Activated naive CD8-positive, alpha-beta T cell treated with anti-CD3 and anti-CD28 coated beads for 36 hours (primary cell): ENCODE measurements at regions not wholly inside any gene's neighbourhood (a gene's known extent, or its start where the extent isn't known, plus 50 kb on each side); places are given as distances from the start of the nearest gene placed in this dataset.

ENCODE experiments used
- DNase-seq: peaks from one replicate; pipeline ENCODE4 v3.0.0; 2021
- H3K27ac Mint-ChIP-seq: one replicate; pipeline ENCODE4 v1.8.0; 2022; ENCODE audit warnings: mild to moderate bottlenecking, moderate library complexity, mixed read lengths
- H3K27me3 Mint-ChIP-seq: one replicate; pipeline ENCODE4 v1.8.0; 2022; ENCODE audit warnings: mild to moderate bottlenecking, mixed read lengths
- H3K36me3 Mint-ChIP-seq: one replicate; pipeline ENCODE4 v1.8.0; 2021; ENCODE audit warnings: mild to moderate bottlenecking, mixed read lengths
- H3K4me1 Mint-ChIP-seq: one replicate; pipeline ENCODE4 v1.8.0; 2021; ENCODE audit warnings: mixed read lengths
- H3K4me3 Mint-ChIP-seq: one replicate; pipeline ENCODE4 v1.8.0; 2022; ENCODE audit warnings: mild to moderate bottlenecking, moderate library complexity, mixed read lengths
- H3K9me3 Mint-ChIP-seq: one replicate; pipeline ENCODE4 v1.8.0; 2022; ENCODE audit warnings: mixed read lengths

GRCh38 chr1:185426848-185427247 lies 109.8 kb upstream of the IVNS1ABP start:
- peaks cover 6% of the 10 kb centered on the region for H3K4me1 Mint-ChIP-seq
- H3K9me3 Mint-ChIP-seq: peaks cover 6% of the 10 kb centered on the region
- DNase-seq: no peak
- no peak overlapping the region for H3K27ac Mint-ChIP-seq
- no peaks in the 10 kb centered on the region for H3K27me3 Mint-ChIP-seq
- H3K36me3 Mint-ChIP-seq: no peaks in the 10 kb centered on the region
- H3K4me3 Mint-ChIP-seq: no peak overlapping the region

GRCh38 chr1:185425163-185425562 lies 108.1 kb upstream of the IVNS1ABP start:
- H3K9me3 Mint-ChIP-seq: peaks cover 6% of the 10 kb centered on the region
- no peaks in the 10 kb centered on the region for H3K27me3 Mint-ChIP-seq
- H3K4me1 Mint-ChIP-seq: peaks cover 23% of the 10 kb centered on the region
- no peak overlapping the region for H3K4me3 Mint-ChIP-seq
- H3K27ac Mint-ChIP-seq: no peak overlapping the region
- no peak for DNase-seq
- H3K36me3 Mint-ChIP-seq: no peaks in the 10 kb centered on the region

DNA sequence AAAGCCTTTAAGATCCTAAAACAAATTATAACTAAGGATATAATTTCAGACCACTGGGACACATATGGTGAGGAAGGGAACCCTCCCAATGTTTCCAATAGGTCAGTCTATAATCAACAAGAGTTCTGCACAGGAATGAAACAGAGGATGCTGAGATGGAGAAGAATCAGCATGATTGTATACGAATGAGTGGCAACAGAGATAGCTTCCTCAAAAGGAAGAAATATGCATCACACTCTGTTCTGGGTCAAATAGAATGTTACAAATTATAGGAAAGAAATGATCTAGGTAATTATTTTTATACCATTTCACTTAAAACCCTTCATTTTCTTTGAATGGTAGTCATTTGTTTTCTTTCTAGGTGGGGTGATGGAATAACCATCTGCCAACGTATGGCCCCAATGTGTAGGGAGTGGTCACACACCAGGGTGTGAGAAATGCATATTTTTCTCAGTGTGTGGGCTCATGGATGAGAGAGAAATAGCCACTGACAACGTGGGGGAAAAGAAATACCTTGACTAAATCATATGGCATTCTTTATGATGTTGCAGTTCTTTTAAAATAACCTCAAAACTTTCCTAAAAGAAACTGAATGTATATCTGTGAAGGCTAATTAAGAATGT lies 104.6 kb upstream of the IVNS1ABP start:
- H3K4me3 Mint-ChIP-seq: no peak overlapping the region
- peak overlapping the region; percentile 62 for H3K27ac Mint-ChIP-seq
- no peaks in the 10 kb centered on the region for H3K27me3 Mint-ChIP-seq
- DNase-seq: no peak
- no peaks in the 10 kb centered on the region for H3K9me3 Mint-ChIP-seq
- no peaks in the 10 kb centered on the region for H3K36me3 Mint-ChIP-seq
- peaks cover 21% of the 10 kb centered on the region for H3K4me1 Mint-ChIP-seq

DNA sequence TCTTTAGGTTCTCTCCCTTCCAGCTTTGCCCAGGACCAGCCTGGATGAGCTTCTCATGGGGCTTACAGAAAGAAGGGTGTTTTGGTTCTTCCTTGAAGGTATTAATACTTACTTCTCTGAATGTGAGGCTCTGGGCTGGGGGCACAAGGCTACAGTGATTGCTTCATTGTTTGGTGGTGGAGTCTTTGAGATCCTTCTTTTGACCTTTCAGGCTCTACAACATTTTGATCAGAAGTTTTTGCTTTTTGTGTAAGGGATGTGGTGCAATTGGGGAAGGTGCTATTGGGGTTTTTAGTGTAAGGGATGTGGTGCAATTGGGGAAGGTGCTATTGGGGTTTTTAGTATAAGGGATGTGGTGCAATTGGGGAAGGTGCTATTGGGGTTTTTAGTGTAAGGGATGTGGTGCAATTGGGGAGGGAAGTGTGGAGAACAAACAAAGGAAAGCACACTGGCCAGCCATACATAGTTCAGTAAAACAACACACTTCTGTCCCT lies 103.6 kb upstream of the IVNS1ABP start:
- no peaks in the 10 kb centered on the region for H3K36me3 Mint-ChIP-seq
- no peaks in the 10 kb centered on the region for H3K27me3 Mint-ChIP-seq
- H3K4me1 Mint-ChIP-seq: peaks cover 21% of the 10 kb centered on the region
- H3K9me3 Mint-ChIP-seq: no peaks in the 10 kb centered on the region
- peak overlapping the region; percentile 3 for H3K4me3 Mint-ChIP-seq
- DNase-seq: no peak
- H3K27ac Mint-ChIP-seq: peak overlapping the region; percentile 70

GRCh38 chr1:185419718-185420117 lies 102.7 kb upstream of the IVNS1ABP start:
- Mint-ChIP-seq H3K9me3 (no peaks in the 10 kb centered on the region), H3K4me1 (peaks cover 20% of the 10 kb centered on the region), H3K4me3 (no peak overlapping the region), H3K27me3 (no peaks in the 10 kb centered on the region), H3K27ac (no peak overlapping the region), H3K36me3 (no peaks in the 10 kb centered on the region)
- DNase-seq: no peak

DNA sequence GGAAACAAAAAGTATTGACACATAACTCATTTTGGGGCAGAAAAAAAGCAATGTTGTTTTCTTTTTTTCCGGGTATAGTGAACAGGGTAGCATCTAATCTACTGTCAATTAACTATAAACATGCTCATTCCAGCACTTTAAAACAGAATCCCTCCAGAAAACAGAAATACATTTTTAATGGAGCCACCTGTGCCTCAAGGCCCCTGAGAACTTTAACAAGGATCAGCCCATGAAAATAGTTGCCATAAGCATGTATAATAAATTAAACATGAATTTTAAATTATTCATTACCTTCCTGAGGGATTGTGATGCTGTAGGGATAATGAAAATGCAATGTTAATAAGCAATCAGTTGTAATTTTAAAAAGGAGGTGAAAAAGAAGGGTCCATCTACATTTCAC lies 101.4 kb upstream of the IVNS1ABP start:
- Mint-ChIP-seq H3K4me3 (no peak overlapping the region), H3K27me3 (no peaks in the 10 kb centered on the region), H3K4me1 (peaks cover 17% of the 10 kb centered on the region), H3K27ac (no peak overlapping the region), H3K9me3 (no peaks in the 10 kb centered on the region), H3K36me3 (no peaks in the 10 kb centered on the region)
- DNase-seq: no peak

DNA sequence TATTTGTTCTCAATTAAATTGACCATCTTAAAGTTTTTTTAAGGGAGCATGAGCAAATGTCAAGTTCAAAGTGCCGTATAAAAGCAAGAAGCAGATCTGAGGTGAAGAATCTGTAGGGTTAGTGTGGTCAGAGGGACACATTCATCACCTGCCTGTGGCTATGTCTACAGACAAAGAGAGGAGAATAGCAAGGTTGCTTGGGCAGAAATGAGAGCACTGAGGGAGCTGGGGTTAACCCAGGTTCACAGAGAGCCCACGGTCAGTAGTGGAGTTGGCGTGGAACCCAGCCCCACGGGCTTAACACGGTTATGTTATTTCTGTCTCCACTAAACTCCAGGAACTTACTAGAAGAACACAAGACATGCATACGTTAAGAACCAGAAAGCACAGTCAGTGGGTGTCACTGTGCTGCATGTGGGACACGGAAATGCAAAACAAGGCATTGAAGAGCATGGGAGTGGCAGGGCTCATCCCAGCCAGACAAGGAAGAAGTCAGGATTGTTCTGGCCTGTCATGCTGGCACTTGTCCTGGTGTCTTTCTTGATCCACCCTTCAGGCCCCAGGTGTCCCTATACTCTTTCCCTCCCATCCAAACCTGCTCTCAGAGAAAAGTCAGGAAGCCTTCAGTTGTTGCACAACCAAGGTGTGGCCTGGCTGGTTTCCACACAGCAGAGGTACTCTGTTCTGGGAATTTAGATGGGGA lies 95.5 kb upstream of the IVNS1ABP start:
- peaks cover 6% of the 10 kb centered on the region for H3K36me3 Mint-ChIP-seq
- no peaks in the 10 kb centered on the region for H3K4me1 Mint-ChIP-seq
- DNase-seq: no peak
- no peaks in the 10 kb centered on the region for H3K27me3 Mint-ChIP-seq
- H3K9me3 Mint-ChIP-seq: peaks cover 1% of the 10 kb centered on the region
- H3K27ac Mint-ChIP-seq: no peak overlapping the region
- H3K4me3 Mint-ChIP-seq: no peak overlapping the region

- H3K36me3 Mint-ChIP-seq: peaks cover 8% of the 10 kb centered on the region
- H3K27me3 Mint-ChIP-seq: no peaks in the 10 kb centered on the region
- H3K4me3 Mint-ChIP-seq: no peak overlapping the region
- no peak for DNase-seq
- no peak overlapping the region for H3K27ac Mint-ChIP-seq
- peaks cover 3% of the 10 kb centered on the region for H3K4me1 Mint-ChIP-seq
- peaks cover 7% of the 10 kb centered on the region for H3K9me3 Mint-ChIP-seq
These were observed 92.9 kb upstream of the IVNS1ABP start for GRCh38 chr1:185409763-185410528.

GRCh38 chr1:185409345-185409744 lies 92.3 kb upstream of the IVNS1ABP start:
- H3K27me3 Mint-ChIP-seq: no peaks in the 10 kb centered on the region
- H3K27ac Mint-ChIP-seq: no peak overlapping the region
- peaks cover 7% of the 10 kb centered on the region for H3K9me3 Mint-ChIP-seq
- H3K36me3 Mint-ChIP-seq: peaks cover 8% of the 10 kb centered on the region
- no peak for DNase-seq
- no peak overlapping the region for H3K4me3 Mint-ChIP-seq
- peaks cover 4% of the 10 kb centered on the region for H3K4me1 Mint-ChIP-seq

GRCh38 chr1:185408700-185409270 lies 91.7 kb upstream of the IVNS1ABP start:
- no peak overlapping the region for H3K4me3 Mint-ChIP-seq
- H3K4me1 Mint-ChIP-seq: peaks cover 4% of the 10 kb centered on the region
- H3K36me3 Mint-ChIP-seq: peaks cover 8% of the 10 kb centered on the region
- no peak overlapping the region for H3K27ac Mint-ChIP-seq
- H3K9me3 Mint-ChIP-seq: peaks cover 7% of the 10 kb centered on the region
- no peaks in the 10 kb centered on the region for H3K27me3 Mint-ChIP-seq
- no peak for DNase-seq

DNA sequence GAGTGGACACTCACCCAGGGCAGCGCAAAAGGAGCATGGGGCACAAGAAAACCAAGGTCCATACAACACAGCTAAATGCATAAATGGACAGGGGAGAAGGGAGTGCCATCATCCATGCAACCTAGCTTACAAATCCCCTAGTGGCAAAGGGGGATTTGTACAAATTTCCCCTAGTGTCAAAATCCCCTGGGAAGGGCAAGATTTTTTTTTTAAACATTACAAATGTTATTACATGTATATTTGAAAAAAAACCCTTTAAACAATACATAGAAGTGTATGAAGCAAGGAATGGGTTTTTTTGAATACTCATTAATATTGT lies 89.6 kb upstream of the IVNS1ABP start:
- no peak overlapping the region for H3K4me3 Mint-ChIP-seq
- no peak for DNase-seq
- peaks cover 8% of the 10 kb centered on the region for H3K36me3 Mint-ChIP-seq
- peaks cover 4% of the 10 kb centered on the region for H3K4me1 Mint-ChIP-seq
- no peaks in the 10 kb centered on the region for H3K27me3 Mint-ChIP-seq
- no peak overlapping the region for H3K27ac Mint-ChIP-seq
- H3K9me3 Mint-ChIP-seq: peaks cover 7% of the 10 kb centered on the region

DNA sequence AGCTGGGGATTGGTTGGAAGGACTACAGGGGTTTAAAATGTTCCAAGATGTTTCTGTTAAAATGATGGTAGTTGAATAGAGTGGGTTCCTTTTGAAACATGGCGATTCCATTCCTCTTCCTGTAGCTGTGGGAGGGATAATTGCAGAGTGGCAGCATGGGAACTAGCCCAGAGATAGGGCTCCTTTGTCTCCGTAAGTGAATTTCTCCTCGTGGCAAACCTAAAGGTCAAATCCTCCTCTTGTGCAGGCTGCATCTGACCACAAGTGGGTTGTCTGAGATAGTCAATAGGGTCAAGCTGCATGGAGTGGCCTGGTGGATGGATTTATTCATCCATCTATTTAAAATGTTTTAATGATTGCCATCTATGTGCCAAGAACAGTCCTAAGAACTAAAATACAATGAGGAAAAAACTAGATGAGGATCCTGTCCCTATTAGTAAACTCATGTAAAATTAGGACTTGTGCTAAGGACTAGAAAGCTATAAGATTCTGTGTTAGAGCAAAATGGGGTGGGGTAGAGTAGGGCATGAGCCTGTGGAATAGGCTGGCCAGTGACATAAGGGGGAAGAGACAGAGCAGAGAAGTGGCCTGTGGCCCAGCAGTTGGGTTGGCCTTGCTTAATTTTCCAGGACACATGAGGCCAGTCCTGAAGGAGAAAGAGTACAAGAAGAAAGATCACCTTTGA lies 89.1 kb upstream of the IVNS1ABP start:
- DNase-seq: no peak
- no peak overlapping the region for H3K27ac Mint-ChIP-seq
- no peak overlapping the region for H3K4me3 Mint-ChIP-seq
- peaks cover 7% of the 10 kb centered on the region for H3K9me3 Mint-ChIP-seq
- H3K4me1 Mint-ChIP-seq: peaks cover 4% of the 10 kb centered on the region
- H3K27me3 Mint-ChIP-seq: no peaks in the 10 kb centered on the region
- peaks cover 8% of the 10 kb centered on the region for H3K36me3 Mint-ChIP-seq

DNA sequence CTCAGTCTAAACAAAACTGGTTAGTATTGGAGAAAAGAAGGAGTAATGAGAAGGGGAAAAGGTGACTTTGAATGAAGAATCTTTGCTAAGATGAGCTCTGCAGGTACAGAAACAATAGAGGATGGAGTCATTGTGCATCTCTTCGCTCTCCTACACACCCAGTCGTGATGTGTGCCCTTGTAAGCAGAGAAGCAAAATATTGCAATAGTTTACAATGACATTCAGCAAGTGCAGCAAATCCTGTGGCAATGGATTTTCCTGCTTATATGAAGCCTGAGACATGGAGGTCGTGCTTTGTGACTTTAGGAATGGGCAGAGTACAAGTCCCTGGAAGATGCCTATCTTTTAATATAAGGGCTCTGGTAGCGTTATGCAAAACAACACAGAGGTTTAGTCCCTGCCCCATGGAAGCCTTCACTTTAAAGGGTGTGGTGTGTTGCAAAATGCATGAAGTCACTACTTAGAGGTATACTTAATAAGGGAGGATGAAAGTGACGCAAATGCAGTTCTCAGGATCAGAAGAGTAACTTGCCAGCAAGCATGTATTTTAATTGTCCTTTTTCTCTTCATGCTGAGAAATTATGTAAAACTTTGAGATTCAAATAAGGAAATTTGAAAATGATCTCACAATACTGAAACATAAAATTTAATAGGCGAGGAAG lies 88.0 kb upstream of the IVNS1ABP start:
- H3K27ac Mint-ChIP-seq: no peak overlapping the region
- H3K4me3 Mint-ChIP-seq: no peak overlapping the region

GRCh38 chr1:185404291-185404690 lies 87.2 kb upstream of the IVNS1ABP start:
- no peak overlapping the region for H3K27ac Mint-ChIP-seq
- H3K4me3 Mint-ChIP-seq: no peak overlapping the region
- peaks cover 7% of the 10 kb centered on the region for H3K9me3 Mint-ChIP-seq
- H3K4me1 Mint-ChIP-seq: peaks cover 4% of the 10 kb centered on the region
- no peak for DNase-seq
- H3K36me3 Mint-ChIP-seq: peaks cover 8% of the 10 kb centered on the region
- no peaks in the 10 kb centered on the region for H3K27me3 Mint-ChIP-seq

More for the DNA sequence above, 88.0 kb upstream of the IVNS1ABP start:
- DNase-seq: no peak
- peaks cover 4% of the 10 kb centered on the region for H3K4me1 Mint-ChIP-seq
- no peaks in the 10 kb centered on the region for H3K27me3 Mint-ChIP-seq
- peaks cover 7% of the 10 kb centered on the region for H3K9me3 Mint-ChIP-seq
- H3K36me3 Mint-ChIP-seq: peaks cover 8% of the 10 kb centered on the region
